DMS 273 treated with DMSO at 0.1 percent for 48 hours (cell line): ENCODE measurements at regions not wholly inside any gene's neighbourhood (a gene's known extent, or its start where the extent isn't known, plus 50 kb on each side); places are given as distances from the start of the nearest gene placed in this dataset.
"Not testable (repeated sequence)": the region's sequence is repeated elsewhere in the genome, so short reads cannot be mapped to it uniquely, and the experiment has no call there.

Experiments
- DNase-seq: peaks from one replicate; lab custom pipeline; 2025; lab: John Stamatoyannopoulos, UW

- no peak for DNase-seq
Measured at GRCh38 chr6:154632119-154632518, 101.1 kb upstream of the SCAF8 start.

DNA sequence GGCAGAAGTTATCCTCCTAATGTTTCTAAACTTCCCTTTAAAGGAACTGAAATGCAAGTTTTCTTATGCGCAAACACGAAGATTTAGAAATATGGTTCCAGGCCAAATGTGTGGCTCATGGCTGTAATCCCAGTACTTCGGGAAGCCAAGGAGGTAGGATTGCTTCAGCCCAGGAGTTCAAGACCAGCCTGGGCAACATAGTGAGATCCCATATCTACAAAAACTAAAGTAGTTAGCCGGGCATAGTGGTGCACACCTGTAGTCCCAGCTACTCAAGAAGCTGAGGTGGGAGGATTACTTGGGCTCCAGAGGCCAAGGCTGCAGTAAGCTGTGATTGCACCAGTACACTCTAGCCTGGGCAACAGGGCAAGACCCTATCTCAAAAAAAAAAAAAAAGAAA, 95.8 kb upstream of the SCAF8 start:
- no peak for DNase-seq

- no peak for DNase-seq
Measured at GRCh38 chr6:154638369-154638768, 94.8 kb upstream of the SCAF8 start.

GRCh38 chr6:154639196-154639595, 94.0 kb upstream of the SCAF8 start:
- not testable (repeated sequence) for DNase-seq

GRCh38 chr6:154648188-154648887, 84.9 kb upstream of the SCAF8 start:
- DNase-seq: no peak

- no peak for DNase-seq
Measured at GRCh38 chr6:154648888-154649205, 84.4 kb upstream of the SCAF8 start.

GRCh38 chr6:154649721-154650120, 83.5 kb upstream of the SCAF8 start:
- no peak for DNase-seq

- DNase-seq: no peak
Measured at GRCh38 chr6:154650351-154650750, 82.9 kb upstream of the SCAF8 start.

DNA sequence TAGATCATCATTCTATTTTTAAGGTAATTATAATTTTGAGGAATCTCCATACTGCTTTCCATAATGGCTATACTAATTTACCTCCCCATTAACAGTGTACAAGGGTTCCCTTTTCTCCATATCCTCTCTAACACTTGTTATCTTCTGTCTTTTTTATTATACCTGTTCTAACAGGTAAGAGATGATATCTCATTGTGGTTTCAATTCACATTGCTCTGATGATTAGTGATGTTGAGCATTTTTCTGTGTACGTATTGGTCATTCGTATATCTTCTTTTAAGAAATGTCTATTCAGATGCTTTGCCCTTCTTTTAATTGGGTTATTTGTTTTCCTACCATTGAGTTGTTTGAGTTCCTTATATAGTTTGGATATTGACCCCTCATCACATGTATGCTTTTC, 81.6 kb upstream of the SCAF8 start:
- DNase-seq: no peak

GRCh38 chr6:154653385-154653784, 79.8 kb upstream of the SCAF8 start:
- DNase-seq: no peak

- DNase-seq: no peak
Measured at GRCh38 chr6:154653853-154654252, 79.4 kb upstream of the SCAF8 start.

GRCh38 chr6:154656660-154657059, 76.6 kb upstream of the SCAF8 start:
- no peak for DNase-seq

GRCh38 chr6:154661768-154662167, 71.4 kb upstream of the SCAF8 start:
- DNase-seq: no peak

- no peak for DNase-seq
Measured at GRCh38 chr6:154664287-154664686, 68.9 kb upstream of the SCAF8 start.

GRCh38 chr6:154668156-154668555, 65.1 kb upstream of the SCAF8 start:
- no peak for DNase-seq

- no peak for DNase-seq
Measured at GRCh38 chr6:154672086-154672485, 61.1 kb upstream of the SCAF8 start.

DNA sequence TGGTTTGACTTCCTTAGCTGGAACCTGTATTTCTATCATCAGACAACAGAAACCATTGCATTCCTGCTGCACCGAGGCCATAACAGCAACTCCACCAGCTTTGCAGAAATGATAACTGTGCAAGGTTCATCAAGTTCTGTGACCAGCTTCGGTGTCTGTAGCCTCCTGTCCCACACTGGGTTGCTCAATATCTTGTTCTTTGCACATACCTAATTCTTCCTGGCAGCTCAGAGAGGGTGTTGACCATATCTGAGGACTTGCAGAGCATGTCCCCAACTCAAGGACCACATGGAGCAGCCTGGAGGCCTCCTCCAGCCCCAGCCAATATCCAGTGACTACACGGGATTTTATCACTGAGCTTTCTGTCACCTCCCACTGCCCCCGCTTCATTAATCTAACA, 59.3 kb upstream of the SCAF8 start:
- no peak for DNase-seq

DNA sequence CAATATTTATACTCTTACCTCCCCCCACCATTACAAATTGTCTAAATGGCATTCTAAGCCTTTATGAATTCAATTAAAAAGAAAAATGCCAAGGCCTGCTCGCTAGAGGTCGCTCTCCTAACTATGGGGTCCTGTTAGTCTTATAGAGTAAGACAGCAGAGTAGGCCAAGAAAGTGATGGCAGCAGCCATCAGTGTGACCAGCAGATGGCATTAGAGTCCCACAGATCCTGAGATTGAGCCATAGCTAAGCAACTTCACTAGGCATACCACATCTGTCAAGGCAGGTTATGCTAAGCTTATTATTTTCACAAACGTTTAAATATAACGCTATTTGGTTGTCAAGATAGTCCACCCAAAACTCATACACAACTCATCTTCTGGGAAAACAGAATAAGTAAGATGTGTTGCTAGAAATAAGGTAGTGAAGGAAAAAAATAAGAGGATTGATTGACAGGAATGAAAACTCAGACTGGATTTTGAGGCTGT, 57.6 kb upstream of the SCAF8 start:
- DNase-seq: peak; percentile 90

DNA sequence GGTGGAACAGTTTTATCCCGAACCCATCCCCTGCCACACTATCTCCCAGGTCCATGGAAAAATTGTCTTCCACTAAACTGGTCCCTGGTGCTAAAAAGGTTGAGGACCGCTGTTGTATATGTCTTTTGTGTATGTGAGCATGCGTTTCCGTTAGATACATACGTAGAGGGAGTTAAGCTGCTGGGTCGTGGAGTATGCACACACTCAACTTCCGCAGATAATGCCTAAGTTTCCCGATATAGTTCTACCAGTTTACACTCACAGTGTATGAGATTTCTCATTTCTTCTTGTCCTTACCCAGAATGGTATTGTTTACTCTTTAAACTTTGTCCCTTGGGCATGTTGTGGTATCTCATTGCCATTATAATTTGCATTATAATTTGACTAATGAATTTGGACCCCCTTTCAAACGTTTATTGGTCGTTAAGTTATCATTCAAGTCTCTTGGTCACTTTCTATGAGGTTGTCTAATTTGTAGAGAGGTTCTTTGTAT, 50.5 kb upstream of the SCAF8 start:
- DNase-seq: no peak
